Lung (tissue), 11 donors: ENCODE measurements at regions not wholly inside any gene's neighbourhood (a gene's known extent, or its start where the extent isn't known, plus 50 kb on each side); places are given as distances from the start of the nearest gene placed in this dataset.

Experiments used
- ATAC-seq: fragments of 200-7000 bp; cut with Tn5 transposase; one replicate; pipeline ENCODE4 v1.9.1; 2020; ENCODE audit warnings: moderate number of reproducible peaks; ENCODE audit not compliant: insufficient read depth, low FRiP score
- DNase-seq, 3 donors: peaks; one replicate each; pipeline ENCODE4 v3.0.0-alpha.2; 2013 to 2017
- H3K27ac ChIP-seq, 2 donors: one replicate each; pipeline ENCODE4 v1.5.1; 2013; ENCODE audit warnings: mild to moderate bottlenecking in 2 of 2, moderate library complexity in 2 of 2, control low read depth in 1 of 2, inconsistent platforms in 1 of 2, low read depth in 1 of 2, low read length in 1 of 2
- H3K27me3 ChIP-seq, 3 donors: one replicate each; pipeline ENCODE4 v1.5.1; 2013; ENCODE audit warnings: low read length in 2 of 3; ENCODE audit not compliant: control insufficient read depth in 3 of 3, insufficient read depth in 3 of 3
- H3K36me3 ChIP-seq, 4 donors: one replicate each; pipeline ENCODE4 v1.5.1; 2013; ENCODE audit warnings: low read length in 4 of 4, mild to moderate bottlenecking in 1 of 4, moderate library complexity in 1 of 4; ENCODE audit not compliant: control insufficient read depth in 4 of 4, insufficient read depth in 4 of 4
- H3K4me1 ChIP-seq, 5 donors: one replicate each; pipeline ENCODE4 v1.5.1; 2013; ENCODE audit warnings: low read length in 5 of 5, mild to moderate bottlenecking in 2 of 5, moderate library complexity in 1 of 5; ENCODE audit not compliant: control insufficient read depth in 5 of 5, insufficient read depth in 5 of 5
- H3K4me3 ChIP-seq: one replicate; pipeline ENCODE4 v1.5.1; 2013; ENCODE audit warnings: mild to moderate bottlenecking, control low read depth, moderate library complexity
- H3K9ac ChIP-seq, 2 donors: one replicate each; pipeline ENCODE4 v1.5.1; 2013; ENCODE audit warnings: low read length in 2 of 2, control low read depth in 1 of 2; ENCODE audit not compliant: insufficient read depth in 1 of 2
- H3K9me3 ChIP-seq, 4 donors: one replicate each; pipeline ENCODE4 v1.5.1; 2013; ENCODE audit warnings: low read length in 3 of 4, mild to moderate bottlenecking in 1 of 4, moderate library complexity in 1 of 4; ENCODE audit not compliant: control insufficient read depth in 4 of 4, insufficient read depth in 3 of 4
- CTCF ChIP-seq: IDR thresholded peaks from 2 replicates; pipeline ENCODE4 v1.5.1; 2012; ENCODE audit warnings: mild to moderate bottlenecking; ENCODE audit errors: control extremely low read depth, extremely low read depth
- WGBS, 2 donors: extraction: QIAGEN DNeasy Blood & Tissue Kit; methylation state at CpG; one replicate each; pipeline ENCODE4 v1.1.7; 2013; 5-methylcytosine and 5-hydroxymethylcytosine counted together
- donor health status: control.
- donor health status: control.
- donor health status: Bipolar disorder and iron deficiency.
- donor health status: healthy.
- donor health status: DM: yes; HTN: yes; CAD: no.

DNA sequence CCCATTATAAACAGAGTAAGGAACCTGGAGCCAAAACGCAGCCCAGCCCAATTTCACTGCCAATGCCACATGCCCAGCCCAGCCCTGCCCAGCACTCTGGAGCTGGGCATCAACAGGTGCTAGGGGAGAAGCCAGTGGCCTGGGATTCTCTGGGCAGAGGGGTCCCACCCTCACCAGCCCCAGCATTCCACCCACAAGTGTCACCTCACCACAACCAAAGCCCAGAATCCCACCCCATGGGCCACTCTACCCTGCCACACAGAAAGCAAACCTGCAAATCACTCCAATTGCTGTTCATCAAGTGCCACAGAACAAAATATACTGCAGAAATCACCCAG, 102.5 kb upstream of the CDH5 start:
- Histone ChIP-seq H3K27me3 (no peaks in the 10 kb centered on the region), H3K36me3 (no peaks in the 10 kb centered on the region), H3K4me1 (peaks cover 0 to 64% (median 39%) of the 10 kb centered on the region in 5 donors), H3K9ac (peak overlapping the region in 1 of 2 donors; percentile 28), H3K4me3 (no peak overlapping the region), H3K9me3 (no peaks in the 10 kb centered on the region), H3K27ac (no peak overlapping the region)
- TF ChIP-seq CTCF = no peak
- DNase-seq (no peak), ATAC-seq (no peak)
- WGBS, 2 donors = 76 to 100% methylated on average over 1 of the region's 1 CpG

DNA sequence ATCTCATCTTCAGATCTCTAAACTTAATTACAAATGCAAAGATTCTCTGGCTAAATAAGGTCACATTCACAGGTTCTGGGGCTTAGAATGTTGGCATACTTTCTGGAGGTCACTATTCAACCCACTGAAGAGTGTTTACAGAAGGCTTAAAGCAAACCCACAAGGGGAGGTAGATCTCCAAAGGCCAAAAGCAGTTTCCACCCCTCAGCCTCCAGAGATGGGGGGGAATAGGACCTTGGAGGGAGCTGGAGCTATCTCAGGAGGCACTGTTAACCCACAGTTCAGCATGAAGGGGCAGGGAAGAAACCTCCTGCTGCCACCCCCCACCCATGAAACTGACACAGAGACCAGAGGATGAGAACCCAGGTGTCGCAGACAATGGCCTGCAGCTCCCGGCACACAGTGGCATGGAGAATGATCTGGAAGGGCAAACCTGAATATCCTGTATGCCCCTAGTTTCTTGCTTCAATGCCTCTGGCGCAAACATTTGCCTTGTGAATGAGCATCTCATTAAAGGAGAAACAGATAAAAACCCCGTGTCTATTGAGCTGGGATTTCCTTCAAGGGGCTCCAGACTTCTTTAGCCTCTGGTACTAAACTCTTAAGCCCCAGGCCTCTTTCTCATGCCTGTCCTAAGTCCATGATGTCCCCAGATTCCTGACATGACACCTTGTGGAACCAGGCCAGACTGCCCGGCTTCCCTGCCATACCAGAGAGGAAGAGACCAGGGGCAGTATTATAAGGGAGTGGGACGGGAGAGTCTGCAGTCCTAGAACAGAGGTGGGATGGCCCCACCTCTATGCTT, 103.1 kb upstream of the CDH5 start:
- no peaks in the 10 kb centered on the region for H3K27me3 ChIP-seq
- H3K4me3 ChIP-seq = no peak overlapping the region
- TF ChIP-seq CTCF = no peak
- DNase-seq (no peak), ATAC-seq (no peak)
- H3K36me3 ChIP-seq = no peaks in the 10 kb centered on the region
- peaks cover 0 to 62% (median 39%) of the 10 kb centered on the region in 5 donors for H3K4me1 ChIP-seq
- no peak overlapping the region for H3K9ac ChIP-seq
- 89 to 94% methylated on average over 6 of the region's 6 CpGs for WGBS, 2 donors
- no peak overlapping the region for H3K27ac ChIP-seq
- no peaks in the 10 kb centered on the region for H3K9me3 ChIP-seq

DNA sequence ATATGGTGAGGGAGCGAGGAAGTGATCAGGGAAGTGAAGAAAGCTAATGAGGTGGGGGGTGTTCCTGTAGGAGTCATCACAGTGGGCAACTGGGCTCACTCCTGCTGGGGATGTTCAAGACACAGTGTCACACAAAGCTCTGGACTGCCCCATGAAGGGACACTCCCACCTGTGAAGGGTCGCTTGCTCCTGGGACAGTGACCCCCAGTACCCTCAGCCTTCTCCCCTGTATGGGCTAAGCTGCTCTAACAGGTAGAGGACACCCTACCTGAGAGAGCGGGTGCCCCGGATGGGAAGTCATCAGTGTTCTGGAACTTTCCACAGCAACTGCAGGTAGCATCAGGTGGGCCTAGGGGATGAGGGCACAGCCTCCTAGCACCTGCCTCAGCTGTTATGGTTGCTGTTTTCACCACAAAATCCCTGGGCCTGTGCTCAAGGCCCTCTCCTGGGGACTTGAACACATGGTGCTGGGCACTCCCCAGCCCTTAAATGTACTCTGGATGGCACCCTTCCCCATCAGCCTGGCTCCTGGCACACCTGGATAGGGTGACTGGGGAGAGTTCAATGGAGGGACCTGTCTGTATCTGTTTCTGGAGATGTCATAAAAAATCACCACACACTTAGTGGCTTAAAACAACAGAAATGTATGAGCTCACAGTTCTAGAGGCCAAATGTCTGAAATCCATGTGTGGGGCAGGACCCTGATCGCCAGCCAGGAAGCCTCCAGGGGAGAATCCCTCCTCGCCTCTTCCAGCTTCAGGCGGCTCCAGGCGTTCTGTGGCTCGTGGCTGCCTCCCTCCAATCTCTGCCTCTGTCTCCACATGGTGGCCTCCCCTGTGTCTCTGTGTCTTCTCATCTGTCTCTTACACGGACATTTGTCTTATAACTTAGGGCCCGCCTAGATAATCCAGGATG, 104.0 kb upstream of the CDH5 start:
- no peak for TF ChIP-seq CTCF
- H3K27ac ChIP-seq = no peak overlapping the region
- H3K4me3 ChIP-seq = no peak overlapping the region
- ATAC-seq (no peak), DNase-seq (peak; percentile 55 to 77 (median 62))
- H3K9me3 ChIP-seq = no peaks in the 10 kb centered on the region
- H3K36me3 ChIP-seq = no peaks in the 10 kb centered on the region
- H3K4me1 ChIP-seq = peaks cover 0 to 53% (median 35%) of the 10 kb centered on the region in 5 donors
- no peak overlapping the region for H3K9ac ChIP-seq
- WGBS, 2 donors = 72 to 83% methylated on average over 11 of the region's 11 CpGs
- no peaks in the 10 kb centered on the region for H3K27me3 ChIP-seq
